ENCODE measurements at regions not wholly inside any gene's neighbourhood (a gene's known extent, or its start where the extent isn't known, plus 50 kb on each side); places are given as distances from the start of the nearest gene placed in this dataset.
A peak's percentile ranks its signal among the peaks of the same experiment; 100 is the strongest.

DNA sequence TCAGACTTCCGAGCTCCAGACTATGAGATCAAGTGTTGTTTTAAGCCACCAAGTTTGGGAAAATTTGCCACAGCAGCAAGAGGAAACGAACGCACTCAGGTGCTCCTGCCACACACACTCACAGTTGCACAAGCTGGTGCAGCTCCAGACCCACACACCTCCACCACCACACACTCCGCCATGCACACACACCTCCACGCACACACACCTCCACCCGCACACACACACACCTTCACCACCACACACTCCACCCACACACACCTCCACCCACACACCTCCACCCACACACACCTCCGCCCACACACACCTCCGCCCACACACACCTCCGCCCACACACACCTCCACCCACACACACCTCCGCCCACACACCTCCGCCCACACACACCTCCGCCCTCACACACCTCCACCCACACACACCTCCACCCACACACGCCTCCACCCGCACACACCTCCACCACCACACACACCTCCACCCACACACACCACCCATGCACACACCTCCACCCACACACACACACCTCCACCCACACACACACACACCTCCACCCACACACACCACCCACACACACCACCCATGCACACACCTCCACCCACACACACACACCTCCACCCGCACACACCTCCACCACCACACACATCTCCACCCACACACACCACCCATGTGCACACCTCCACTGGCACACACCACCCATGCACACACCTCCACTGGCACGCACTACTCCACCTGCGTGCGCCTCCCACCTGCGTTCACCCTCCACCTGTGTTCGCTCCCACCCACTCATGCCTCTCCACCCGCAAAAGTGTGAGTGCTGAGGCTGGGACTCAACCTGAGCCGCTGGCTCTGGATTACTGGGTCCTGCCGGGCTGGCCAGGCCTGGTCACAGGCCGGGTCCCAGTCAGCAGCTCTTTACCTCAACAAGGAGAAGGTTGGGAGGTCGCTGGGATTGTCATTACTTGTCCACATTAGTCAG, 175.6 kb downstream of the BMP7 start:
- DNase-seq: no peak

DNA sequence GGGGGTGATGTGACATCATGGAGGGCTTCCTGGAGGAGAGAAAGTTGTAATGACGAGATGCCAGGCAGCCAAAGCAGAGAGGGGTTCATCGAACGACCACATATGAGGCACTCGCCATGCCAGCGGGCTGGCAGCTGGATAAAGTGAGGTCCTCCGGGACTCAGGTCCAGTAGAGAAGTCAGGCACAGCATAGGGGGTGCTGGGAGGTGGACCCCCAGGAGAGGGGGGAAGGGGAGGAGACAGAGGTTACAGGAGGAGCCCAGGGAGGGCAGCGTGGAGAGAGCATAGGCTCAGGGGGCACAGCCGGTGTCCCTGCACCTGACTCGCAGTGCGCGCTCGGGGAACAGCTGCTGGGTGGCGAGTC, 174.7 kb downstream of the BMP7 start:
- DNase-seq: no peak

DNA sequence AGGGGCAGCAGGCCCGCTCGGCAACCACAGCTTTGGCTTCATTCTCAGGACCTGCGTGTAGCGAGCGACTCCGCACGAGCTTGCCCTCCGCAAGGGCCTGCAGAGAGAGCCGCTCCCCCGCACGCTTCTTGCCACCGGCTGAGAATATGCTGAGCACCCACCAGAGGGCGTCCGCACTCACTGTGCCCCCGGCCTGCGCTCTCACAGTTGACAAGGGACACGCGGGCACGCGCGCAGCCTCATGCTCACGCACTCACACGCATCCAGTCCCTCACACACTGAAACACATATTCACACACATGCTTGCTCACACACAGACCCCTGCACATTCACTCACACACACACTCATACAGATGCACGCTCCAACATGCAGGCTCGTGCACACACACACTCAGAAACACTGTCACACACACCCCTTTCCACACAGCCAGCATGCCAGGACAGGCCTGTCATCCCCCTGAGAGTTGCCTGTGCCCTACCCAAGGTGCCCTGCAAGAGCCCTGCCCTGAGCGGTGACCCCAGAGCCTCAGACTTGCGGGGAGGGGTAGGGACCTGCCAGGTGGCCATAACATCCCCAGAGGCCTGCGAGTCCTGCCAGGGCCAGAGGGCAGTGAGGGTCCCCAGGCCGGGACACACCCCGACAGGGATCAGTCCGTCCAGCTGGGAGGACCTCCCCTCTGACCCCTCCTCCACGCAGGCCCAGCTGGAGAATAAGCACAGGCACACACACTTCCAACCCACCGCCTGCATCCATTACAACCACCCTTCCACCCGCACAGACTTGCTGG, 174.1 kb downstream of the BMP7 start:
- DNase-seq: peak; percentile 77

DNA sequence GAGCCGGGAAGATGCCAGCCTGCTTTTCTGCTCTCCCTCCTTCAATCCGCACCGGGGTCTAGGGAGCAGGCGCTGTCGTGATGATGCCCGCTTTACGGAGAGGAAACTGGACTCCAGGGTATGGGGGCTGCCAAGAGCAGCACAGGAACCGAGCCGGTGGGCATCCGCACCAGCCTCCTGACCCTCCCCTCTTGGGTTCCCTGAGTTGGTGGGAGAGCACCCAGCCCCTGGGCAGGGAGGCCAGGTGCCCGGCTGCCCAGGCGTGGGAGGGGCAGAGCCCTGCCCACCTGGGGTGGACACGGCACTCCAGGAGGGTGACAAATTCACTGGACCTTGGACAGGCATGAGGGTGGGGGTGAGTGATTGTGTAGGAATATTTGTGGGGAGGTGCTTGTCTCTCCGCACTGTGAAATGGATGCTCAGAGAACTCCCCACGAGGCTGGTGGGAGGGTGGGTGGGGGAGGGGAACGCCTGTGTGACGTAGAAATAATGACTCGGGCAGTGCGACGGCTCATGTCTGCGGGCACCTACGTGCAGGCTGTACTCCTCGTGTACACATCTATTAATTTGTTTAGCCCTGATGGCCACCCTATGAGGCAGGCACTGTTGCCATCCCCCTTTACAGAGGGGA, 173.4 kb downstream of the BMP7 start:
- no peak for DNase-seq

DNA sequence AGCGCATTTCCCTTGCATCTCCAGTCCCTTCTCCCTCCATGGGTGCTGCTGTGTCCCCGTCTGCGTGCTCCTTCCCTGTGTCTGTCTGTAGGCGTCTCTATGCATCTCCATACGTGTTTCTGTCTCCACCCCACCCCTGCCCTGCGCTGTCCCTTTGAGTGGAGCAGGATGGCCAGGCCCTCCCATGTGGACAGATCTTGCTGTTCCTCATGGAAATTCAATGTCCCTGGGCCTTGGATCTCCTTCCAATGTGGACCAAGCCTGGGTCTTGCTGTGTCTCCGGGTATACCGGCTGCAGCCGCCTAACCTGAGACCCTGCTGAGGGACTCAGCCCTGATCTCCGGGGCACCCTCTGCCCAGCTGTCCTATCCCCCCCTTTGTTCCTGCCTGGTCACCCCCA, 172.7 kb downstream of the BMP7 start:
- no peak for DNase-seq

DNA sequence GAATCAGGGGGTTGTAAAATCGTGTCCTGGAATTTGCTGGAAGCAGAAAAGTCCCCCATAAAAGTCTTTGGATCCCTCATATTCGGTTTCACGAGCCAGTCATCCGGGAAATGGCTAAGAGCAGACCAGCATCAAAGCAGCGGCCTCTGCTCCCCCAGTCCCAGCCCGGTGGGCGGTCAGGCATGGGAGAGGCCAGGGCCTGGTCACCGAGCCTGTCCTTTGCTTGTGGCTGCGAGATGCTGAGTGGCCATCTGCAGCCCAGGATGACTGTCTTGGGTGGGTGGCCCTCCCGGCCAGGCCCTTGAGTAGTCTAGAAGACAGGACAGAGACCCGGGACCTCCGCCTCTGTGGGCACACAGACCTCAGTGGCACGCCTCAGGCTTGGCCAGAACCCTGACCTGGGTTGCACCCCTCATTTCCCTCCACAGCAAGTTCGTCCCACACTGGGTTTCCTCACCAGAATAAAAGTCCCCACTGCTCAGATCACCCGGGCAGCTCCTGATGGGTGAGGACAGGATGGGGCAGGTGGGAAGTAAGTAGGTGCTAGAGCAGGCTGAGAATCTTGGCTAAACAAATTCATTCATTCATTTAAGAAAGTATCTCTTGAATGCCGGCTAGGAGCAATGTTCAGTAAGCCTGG, 172.1 kb downstream of the BMP7 start:
- no peak for DNase-seq

DNA sequence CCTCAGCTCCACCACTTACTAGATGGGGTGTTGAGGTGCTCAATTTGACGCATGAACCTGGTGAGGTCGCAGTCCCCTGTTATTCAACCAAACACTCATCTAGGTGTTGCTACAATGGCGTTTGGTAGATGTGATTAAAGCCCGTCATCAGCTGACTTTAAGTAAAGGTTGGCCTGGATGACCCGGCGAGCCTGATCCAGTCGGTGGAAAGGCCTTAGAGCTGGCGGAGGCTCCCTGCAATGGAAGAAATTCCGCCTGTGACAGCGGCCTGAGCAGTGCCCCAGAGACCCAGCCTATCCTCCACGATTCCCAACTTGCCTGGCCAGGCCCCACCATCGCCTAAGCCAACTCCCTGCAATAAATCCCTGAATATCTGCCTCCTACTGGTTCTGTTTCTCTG, 171.4 kb downstream of the BMP7 start:
- DNase-seq: no peak

DNA sequence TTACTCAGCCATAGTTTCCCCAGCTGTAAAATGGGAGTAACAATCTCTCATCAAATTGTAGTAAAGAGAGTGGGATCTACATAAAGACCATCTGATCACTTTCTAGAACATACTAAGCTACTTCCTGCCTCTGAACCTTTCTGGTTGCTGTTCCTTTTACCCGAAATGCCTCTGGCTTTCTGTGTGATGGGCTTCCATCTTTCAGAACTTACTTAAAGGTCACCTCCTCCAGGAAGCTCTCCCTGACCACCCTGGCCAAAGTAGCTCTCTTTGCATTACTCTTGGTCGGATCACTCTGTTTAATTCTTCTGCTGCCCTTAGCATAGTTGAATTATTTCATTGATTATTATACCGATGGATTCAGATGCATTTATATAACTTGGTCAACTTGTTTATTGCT, 171.0 kb downstream of the BMP7 start:
- no peak for DNase-seq

DNA sequence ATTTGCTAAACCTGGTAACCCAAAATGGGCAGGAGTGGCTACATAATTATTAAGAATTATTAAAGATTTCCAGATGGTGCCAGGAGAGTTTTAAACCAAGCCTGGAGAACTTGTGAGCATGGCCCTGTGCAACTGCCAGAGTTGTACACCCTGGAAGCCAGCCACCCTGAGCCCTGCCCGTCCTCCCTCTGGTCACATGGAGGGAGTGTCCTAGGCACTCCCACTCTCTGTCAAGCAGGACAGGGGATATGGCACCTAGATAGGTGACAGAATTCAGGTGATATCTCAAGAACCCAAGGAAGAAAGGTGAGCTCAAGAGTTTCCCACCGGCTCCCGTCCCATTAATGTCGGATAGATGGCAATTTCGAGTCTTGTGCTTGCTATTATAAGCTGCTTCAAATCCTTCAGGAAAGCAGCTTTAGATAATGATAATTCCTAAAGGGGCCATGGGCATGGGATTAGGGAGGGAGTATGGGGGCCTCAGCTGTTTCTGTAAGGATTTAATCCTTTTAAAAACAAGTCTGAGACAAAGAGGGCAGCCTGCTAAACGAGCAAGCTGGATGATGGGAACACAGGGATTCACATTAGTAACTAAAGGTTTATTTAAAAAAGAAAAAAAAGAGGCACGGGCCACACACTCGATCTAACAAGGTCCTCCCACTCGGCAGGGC, 169.1 kb downstream of the BMP7 start:
- no peak for DNase-seq

DNA sequence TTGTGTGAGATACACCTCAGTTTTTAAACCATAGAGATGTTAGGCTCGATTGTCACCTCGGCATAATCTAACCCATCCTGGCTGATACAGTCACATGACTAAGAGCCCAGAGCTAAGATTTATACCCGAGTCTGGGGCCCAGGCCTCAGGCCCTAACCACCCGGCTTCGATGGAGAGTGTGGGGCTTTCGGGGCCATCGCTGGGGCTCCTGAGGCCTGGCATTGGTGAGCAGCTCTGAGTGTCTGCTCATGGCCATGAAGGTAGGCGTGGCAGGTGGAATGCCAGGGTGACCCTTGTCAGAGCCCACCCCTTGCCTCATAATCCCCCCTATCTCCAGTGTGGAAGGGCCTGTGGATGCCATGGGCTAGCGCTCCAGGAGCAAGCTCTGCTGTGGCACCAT, 164.3 kb downstream of the BMP7 start:
- DNase-seq: no peak

DNA sequence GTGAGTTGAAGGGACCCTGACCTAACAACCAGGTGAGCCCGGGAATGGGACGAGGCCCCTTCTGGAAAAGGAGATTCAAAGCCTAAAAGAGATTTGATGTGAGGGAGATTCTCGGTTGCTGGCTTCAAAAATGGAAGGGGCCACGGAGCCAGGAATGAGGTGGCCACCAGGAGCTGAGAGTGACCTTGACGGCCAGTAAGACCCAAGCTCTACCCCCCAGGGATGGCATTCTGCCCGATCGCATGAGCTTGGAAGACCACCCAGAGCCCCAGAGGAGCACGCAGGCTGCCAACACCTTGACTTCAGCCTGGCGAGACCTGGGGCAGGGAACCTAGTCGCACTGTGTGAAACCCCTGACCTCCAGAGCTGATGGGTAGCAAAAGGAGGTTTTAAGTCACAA, 163.9 kb downstream of the BMP7 start:
- DNase-seq: no peak

DNA sequence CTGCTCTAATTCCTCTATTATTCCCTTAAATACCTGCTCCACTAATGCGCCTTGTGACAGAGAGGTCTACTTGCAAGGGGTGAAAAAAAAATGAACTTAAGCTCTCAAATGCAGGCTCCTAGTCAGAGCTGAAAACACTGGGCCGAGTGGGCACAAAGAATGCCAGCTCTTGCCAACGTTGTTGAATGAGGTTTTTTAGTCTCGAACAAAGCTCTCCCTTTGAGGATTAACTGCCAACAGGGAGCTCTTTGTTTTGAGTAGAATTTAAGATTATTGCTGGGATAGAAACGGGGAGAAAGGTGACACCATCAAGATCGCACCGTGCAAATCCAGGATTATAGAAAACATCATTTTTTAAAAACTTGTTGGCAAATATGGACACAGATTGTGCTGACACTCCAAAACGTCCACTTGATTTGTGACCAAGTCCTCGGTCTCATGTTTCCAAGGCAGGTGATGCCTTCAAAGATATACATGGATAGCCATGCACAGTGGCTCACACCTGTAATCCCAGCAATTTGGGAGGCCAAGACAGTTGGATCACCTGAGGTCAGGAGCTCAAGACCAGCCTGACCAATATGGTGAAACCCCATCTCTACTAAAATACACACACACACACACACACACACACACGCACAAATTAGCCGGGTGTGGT, 163.2 kb downstream of the BMP7 start:
- DNase-seq: no peak

DNA sequence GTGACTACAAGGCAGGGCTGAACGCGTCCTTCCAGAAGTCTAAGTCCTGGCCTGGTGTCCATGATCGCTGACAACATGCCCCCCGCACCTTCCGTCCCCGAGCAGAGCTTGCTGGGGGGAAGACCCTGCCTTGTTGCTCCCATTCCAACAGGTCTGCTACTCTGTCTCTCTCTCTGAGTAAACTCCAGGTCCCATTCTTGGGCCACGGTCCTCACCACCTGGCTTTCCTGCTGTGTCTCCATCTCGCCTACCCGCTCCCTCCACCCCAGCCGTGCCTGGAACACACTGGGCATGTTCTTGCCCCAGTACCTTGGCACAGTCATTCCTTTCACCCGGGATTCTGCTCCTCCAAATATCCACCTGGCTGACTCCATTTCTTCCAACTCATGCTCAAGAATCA, 162.3 kb downstream of the BMP7 start:
- no peak for DNase-seq

DNA sequence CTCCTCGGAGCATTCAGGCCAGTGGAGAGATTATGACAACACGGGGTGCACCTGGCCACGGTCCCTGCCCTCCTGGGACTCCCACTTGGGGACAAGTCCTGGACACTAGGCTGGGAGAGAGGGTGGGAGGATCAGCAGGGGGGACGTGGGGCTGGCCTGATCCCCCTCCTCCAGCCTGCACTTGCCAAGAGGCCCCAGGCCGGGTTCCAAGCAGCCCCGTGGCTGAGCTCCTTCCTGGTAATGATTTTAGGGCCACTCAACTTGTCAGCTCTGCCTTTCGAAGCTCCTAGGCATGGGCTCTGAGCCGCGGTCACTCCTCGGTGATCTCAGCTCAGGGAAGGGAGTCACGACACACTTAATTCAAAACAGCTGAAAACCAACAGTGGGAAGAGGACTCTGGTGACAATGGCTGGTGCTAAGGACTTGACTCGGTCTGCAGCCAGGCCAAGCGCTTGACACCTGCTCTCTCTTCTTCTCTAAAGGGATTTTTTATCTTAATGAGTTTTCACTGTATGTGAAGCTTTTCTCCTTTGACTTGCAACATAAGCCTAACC, 161.7 kb downstream of the BMP7 start:
- DNase-seq: no peak

DNA sequence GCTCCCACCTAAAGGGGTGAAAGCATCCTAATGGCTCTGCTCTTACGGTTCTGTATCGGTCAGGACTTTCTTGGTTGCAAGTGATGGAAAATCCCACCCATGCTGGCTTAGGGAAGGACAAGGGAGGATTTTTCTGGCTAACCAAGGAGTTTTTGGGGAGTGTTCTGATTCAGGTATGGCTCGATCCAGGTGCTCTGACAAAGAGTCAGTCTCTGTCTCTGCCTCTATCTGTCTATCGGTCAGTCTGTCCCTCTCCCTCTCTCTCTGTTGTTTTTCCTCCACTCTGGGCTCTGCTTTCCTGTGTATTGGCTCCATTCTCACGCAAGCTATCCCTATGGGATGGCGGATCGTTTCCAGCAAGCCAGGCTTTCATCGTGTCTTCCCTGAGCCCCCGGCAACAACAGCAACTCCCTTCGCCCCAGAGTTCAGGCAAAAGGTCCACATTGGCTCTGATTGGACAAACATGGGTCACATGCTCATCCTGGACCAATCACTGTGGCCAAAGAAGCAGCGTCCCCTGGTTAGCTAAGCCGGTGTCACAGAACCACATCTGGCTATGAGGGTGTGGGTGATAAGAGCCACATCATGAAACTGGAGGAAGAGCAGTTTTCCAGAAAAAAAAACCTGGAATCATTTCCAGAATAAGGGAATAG, 160.3 kb downstream of the BMP7 start:
- no peak for DNase-seq

DNA sequence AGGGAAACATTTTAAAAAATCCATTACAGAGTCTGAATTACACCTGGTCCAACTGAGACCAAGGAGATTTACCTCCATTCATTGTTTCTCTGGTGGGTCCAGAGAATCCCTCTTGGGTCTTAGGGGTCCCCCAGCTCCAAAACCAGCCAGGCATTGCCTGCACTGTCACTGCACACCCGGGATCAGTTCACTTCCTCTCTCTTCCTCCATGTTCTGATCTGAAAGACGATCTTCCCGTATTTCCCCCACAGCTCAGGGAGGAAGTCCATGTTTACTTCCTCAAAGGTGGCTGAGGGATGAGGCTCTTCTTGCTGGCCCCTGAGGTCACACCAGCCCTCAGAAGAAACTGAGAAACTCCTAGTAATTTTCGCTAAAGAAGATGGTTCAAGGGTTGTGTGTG, 159.7 kb downstream of the BMP7 start:
- DNase-seq: no peak

DNA sequence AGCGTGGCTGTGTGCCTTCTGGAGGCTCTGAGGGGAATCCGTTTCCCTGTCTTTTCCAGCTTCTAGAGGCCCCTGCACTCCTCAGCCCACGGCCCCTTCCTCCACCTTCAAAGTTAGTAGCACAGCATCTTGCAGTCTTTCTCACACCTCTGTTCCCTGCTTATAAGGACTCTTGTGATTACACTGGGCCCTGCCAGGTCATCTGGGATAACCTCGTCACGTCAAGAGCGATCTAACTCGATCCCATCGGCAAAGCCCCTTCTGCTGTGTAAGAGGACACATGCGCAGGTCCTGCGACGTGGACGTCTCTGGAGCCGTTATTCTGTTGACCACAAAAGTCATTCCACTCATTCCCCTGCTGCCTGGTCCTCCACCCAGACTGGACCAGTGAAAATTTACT, 159.2 kb downstream of the BMP7 start:
- DNase-seq: no peak

DNA sequence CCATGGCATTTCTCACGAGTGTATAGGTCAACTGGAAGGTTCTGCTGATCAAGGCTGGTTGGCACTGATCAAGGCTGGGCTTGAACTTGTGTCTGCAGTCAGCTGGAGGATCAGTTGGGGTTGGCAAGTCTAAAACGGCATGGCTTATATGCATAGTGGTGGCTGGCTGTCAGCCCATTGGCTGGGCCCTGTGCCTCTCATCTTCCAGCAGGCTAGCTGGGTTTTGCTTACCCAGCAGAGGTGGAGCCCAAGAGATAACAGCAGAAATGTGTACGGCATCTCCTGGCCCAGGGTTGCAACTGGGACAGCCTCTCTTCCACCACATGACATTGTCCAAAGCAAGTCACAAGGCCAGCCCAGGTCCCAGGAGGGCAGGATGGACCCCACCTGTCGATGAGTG, 158.2 kb downstream of the BMP7 start:
- no peak for DNase-seq

DNA sequence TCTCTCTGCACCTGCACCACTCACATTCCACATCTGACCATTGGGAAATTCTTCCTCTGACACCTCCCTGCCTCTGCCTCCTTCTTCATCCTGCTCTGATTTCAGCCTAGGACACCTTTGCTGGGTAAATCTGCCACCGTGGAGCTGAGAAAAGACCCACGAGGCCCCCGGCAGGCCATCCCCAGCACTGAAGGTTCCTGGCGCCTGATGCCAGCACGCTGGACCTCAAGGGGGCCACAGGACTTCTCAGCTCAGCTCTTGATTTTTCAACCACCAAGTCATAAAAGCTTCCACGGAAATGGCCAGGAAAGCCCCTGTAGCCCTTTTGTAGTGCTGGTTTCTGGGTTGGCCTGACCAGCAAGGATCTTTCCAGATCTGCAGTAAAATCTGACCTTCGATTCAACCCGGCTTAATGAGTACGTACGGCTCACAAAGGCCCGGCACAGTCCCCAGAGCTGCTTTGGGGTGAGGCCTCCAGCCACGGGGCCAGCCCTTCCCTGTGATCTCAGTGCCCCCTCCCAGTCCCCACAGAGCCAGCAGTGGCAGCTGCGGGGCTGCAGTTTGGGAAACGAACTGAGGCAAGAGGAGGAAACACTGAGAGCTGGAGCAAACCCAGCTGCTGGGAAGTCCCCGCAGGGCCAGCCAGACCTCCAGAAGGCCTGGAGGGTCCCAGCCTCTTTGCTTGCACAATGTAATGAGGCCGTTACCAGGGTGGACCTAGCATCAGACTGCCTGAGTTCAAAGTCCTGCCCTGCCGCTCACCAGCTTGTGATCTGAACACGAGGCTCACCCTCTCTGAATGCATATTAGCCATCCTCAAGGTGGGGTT, 157.5 kb downstream of the BMP7 start:
- no peak for DNase-seq

DNA sequence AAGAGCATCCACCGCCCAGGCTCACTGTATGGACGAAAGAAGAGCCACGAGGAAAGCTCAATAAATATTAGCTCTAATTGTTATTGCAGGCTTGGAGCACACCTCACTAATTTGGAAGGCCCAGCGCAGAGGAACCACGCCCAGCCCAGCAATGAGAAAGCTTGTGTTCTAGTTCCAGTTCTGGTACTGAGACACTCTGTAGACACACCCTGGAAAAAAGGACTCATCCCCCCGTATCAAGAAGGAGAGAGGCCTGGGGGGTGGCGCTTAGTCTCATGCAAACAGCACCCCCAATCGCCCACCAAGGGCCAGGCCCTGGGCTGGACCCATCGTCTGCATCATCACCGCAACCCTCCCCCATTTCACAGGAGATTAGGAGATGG, 156.9 kb downstream of the BMP7 start:
- no peak for DNase-seq

Data from activated effector memory CD4-positive, alpha-beta T cell treated with anti-CD3 and anti-CD28 coated beads, Interleukin-2, amount 50 U/mL, for 16 hours (primary cell).